HG03159 (cell line): ENCODE measurements at regions not wholly inside any gene's neighbourhood (a gene's known extent, or its start where the extent isn't known, plus 50 kb on each side); places are given as distances from the start of the nearest gene placed in this dataset.
"Not testable (repeated sequence)": the region's sequence is repeated elsewhere in the genome, so short reads cannot be mapped to it uniquely, and the experiment has no call there.

Source experiments
- ATAC-seq: cut with Tn5 transposase; IDR thresholded peaks from one replicate; pipeline ENCODE4 v1.9.1; 2021; ENCODE audit warnings: mild to moderate bottlenecking, moderate library complexity; ENCODE audit not compliant: unreplicated experiment

GRCh38 chr12:17564630-17565029 lies 525.4 kb downstream of the RERGL start:
- ATAC-seq: not testable (repeated sequence)

GRCh38 chr12:17550011-17550410 lies 540.0 kb downstream of the RERGL start:
- no peak for ATAC-seq

GRCh38 chr12:17540921-17541320 lies 549.1 kb downstream of the RERGL start:
- ATAC-seq: no peak

GRCh38 chr12:17528394-17528793 lies 561.6 kb downstream of the RERGL start:
- ATAC-seq: no peak

- no peak for ATAC-seq
These were observed 563.0 kb downstream of the RERGL start for GRCh38 chr12:17527021-17527420.

- ATAC-seq: no peak
These were observed 578.6 kb downstream of the RERGL start for GRCh38 chr12:17511369-17511768.

- no peak for ATAC-seq
These were observed 582.7 kb downstream of the RERGL start for GRCh38 chr12:17507336-17507735.

GRCh38 chr12:17503742-17504141 lies 586.3 kb downstream of the RERGL start:
- ATAC-seq: no peak

- ATAC-seq: no peak
These were observed 600.5 kb downstream of the RERGL start for GRCh38 chr12:17489452-17489851.

- no peak for ATAC-seq
These were observed 610.9 kb downstream of the RERGL start for GRCh38 chr12:17478908-17479673.

- no peak for ATAC-seq
These were observed 619.5 kb downstream of the RERGL start for GRCh38 chr12:17470460-17470859.

GRCh38 chr12:17459214-17459613 lies 630.8 kb downstream of the RERGL start:
- ATAC-seq: no peak

GRCh38 chr12:17456486-17456885 lies 633.5 kb downstream of the RERGL start:
- no peak for ATAC-seq

- ATAC-seq: no peak
These were observed 651.9 kb downstream of the RERGL start for GRCh38 chr12:17438141-17438540.

GRCh38 chr12:17416748-17417147 lies 673.2 kb downstream of the RERGL start:
- ATAC-seq: no peak

GRCh38 chr12:17414596-17414995 lies 675.4 kb downstream of the RERGL start:
- ATAC-seq: no peak

- no peak for ATAC-seq
These were observed 678.3 kb downstream of the RERGL start for GRCh38 chr12:17411662-17412061.

GRCh38 chr12:17388679-17389078 lies 701.3 kb downstream of the RERGL start:
- ATAC-seq: no peak

- no peak for ATAC-seq
These were observed 706.7 kb downstream of the RERGL start for GRCh38 chr12:17383321-17383720.

- ATAC-seq: no peak
These were observed 708.8 kb downstream of the RERGL start for GRCh38 chr12:17381211-17381610.

- no peak for ATAC-seq
These were observed 717.5 kb downstream of the RERGL start for GRCh38 chr12:17372508-17372907.

GRCh38 chr12:17371491-17372215 lies 718.3 kb downstream of the RERGL start:
- no peak for ATAC-seq
